HG03521 (cell line): ENCODE measurements at regions not wholly inside any gene's neighbourhood (a gene's known extent, or its start where the extent isn't known, plus 50 kb on each side); places are given as distances from the start of the nearest gene placed in this dataset.

Experiments used
- ATAC-seq: cut with Tn5 transposase; IDR thresholded peaks from one replicate; pipeline ENCODE4 v1.9.1; 2021; ENCODE audit warnings: mild to moderate bottlenecking, moderate library complexity; ENCODE audit not compliant: unreplicated experiment

GRCh38 chr16:13392341-13392740, 490.9 kb downstream of the SHISA9 start:
- ATAC-seq, result no peak

- ATAC-seq, result no peak
Observed at GRCh38 chr16:13393816-13394215, 492.4 kb downstream of the SHISA9 start.

GRCh38 chr16:13394488-13394887, 493.1 kb downstream of the SHISA9 start:
- no peak for ATAC-seq

- no peak for ATAC-seq
Observed at GRCh38 chr16:13397126-13397525, 495.7 kb downstream of the SHISA9 start.

GRCh38 chr16:13401641-13402040, 500.2 kb downstream of the SHISA9 start:
- no peak for ATAC-seq

GRCh38 chr16:13402601-13403000, 501.2 kb downstream of the SHISA9 start:
- no peak for ATAC-seq

GRCh38 chr16:13403326-13403725, 501.9 kb downstream of the SHISA9 start:
- no peak for ATAC-seq

- no peak for ATAC-seq
Observed at GRCh38 chr16:13414154-13414553, 505.8 kb upstream of the ERCC4 start.

- ATAC-seq, result no peak
Observed at GRCh38 chr16:13419589-13419988, 500.4 kb upstream of the ERCC4 start.

GRCh38 chr16:13421726-13422125, 498.2 kb upstream of the ERCC4 start:
- ATAC-seq, result no peak

- no peak for ATAC-seq
Observed at GRCh38 chr16:13425836-13426235, 494.1 kb upstream of the ERCC4 start.

GRCh38 chr16:13426269-13426668, 493.7 kb upstream of the ERCC4 start:
- no peak for ATAC-seq

- no peak for ATAC-seq
Observed at GRCh38 chr16:13426736-13427135, 493.2 kb upstream of the ERCC4 start.

GRCh38 chr16:13427943-13428342, 492.0 kb upstream of the ERCC4 start:
- ATAC-seq, result no peak

GRCh38 chr16:13429416-13429815, 490.5 kb upstream of the ERCC4 start:
- ATAC-seq, result no peak

- ATAC-seq, result no peak
Observed at GRCh38 chr16:13435415-13435814, 484.5 kb upstream of the ERCC4 start.

GRCh38 chr16:13435873-13436474, 484.0 kb upstream of the ERCC4 start:
- ATAC-seq, result no peak

GRCh38 chr16:13436641-13437412, 483.1 kb upstream of the ERCC4 start:
- ATAC-seq, result peak; percentile 52

GRCh38 chr16:13437413-13437795, 482.6 kb upstream of the ERCC4 start:
- ATAC-seq, result no peak

GRCh38 chr16:13438064-13438463, 481.9 kb upstream of the ERCC4 start:
- ATAC-seq, result no peak

GRCh38 chr16:13439766-13440165, 480.2 kb upstream of the ERCC4 start:
- no peak for ATAC-seq

- ATAC-seq, result no peak
Observed at GRCh38 chr16:13441675-13442074, 478.3 kb upstream of the ERCC4 start.

- no peak for ATAC-seq
Observed at GRCh38 chr16:13448346-13448745, 471.6 kb upstream of the ERCC4 start.
